NOMO-1 (cell line): ENCODE measurements at regions not wholly inside any gene's neighbourhood (a gene's known extent, or its start where the extent isn't known, plus 50 kb on each side); places are given as distances from the start of the nearest gene placed in this dataset.

ENCODE experiments used
- DNase-seq, 2 experiments: peaks; one replicate each; lab custom pipeline; 2025; ENCODE audit not compliant: unreplicated experiment in 2 of 2; lab: John Stamatoyannopoulos, UW

- no peak for DNase-seq
These were observed 140.1 kb upstream of the LINGO1 start for GRCh38 chr15:77772641-77773402.

GRCh38 chr15:77771616-77772015 lies 138.9 kb upstream of the LINGO1 start:
- DNase-seq, result no peak

GRCh38 chr15:77769700-77770099 lies 137.0 kb upstream of the LINGO1 start:
- DNase-seq, result no peak

GRCh38 chr15:77768521-77769078 lies 135.9 kb upstream of the LINGO1 start:
- DNase-seq, result no peak

GRCh38 chr15:77768107-77768506 lies 135.4 kb upstream of the LINGO1 start:
- DNase-seq, result no peak

DNA sequence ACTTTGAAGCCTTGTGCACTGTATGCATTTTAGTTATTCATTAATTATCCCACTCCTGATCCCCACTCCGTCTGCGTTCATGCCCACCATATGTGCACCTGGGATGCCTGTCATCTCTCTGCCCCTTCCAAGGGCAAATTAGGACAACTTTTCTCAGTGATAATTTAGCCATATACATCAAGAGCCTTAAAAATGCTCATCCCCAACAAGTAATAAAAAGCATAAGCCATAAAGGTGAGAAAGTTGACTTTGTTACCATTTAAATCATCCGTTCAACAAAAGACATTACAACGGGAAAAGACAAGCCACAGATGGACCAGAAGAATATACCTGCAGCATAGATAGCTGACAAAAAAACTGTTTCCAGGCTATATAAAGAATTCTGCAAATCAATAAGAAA lies 131.4 kb upstream of the LINGO1 start:
- DNase-seq, result no peak

- DNase-seq, result no peak
These were observed 130.1 kb upstream of the LINGO1 start for GRCh38 chr15:77762747-77763355.

GRCh38 chr15:77759896-77760592 lies 127.3 kb upstream of the LINGO1 start:
- DNase-seq, result no peak

GRCh38 chr15:77753939-77754338 lies 121.2 kb upstream of the LINGO1 start:
- DNase-seq, result no peak

GRCh38 chr15:77753281-77753873 lies 120.7 kb upstream of the LINGO1 start:
- peak; percentile 4 for DNase-seq

DNA sequence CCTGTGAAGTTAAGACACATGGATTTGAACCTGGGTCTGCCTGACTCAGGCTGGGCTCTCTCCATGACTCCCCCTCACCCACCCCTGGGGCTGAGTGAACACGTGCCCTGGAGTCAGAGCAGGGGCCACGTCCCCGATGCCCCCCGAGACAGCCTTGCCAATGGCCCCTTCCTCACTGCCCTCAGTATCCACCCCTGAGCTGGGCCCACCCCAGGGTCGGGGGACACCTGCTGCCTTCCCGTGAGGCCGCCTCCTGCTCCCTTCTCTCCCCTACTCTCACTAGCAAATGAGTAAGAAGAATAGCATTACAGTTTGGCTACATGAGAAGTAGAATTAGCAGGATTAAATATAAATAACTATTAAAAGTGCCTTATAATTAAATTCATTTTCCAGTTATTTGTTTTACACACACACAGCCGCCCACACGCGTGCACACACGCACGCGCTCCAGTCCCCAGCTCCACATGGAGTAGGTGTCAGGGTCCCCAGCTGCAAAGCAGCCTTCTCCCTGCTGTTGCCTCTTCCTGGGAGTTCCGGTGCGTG lies 117.4 kb upstream of the LINGO1 start:
- no peak for DNase-seq

DNA sequence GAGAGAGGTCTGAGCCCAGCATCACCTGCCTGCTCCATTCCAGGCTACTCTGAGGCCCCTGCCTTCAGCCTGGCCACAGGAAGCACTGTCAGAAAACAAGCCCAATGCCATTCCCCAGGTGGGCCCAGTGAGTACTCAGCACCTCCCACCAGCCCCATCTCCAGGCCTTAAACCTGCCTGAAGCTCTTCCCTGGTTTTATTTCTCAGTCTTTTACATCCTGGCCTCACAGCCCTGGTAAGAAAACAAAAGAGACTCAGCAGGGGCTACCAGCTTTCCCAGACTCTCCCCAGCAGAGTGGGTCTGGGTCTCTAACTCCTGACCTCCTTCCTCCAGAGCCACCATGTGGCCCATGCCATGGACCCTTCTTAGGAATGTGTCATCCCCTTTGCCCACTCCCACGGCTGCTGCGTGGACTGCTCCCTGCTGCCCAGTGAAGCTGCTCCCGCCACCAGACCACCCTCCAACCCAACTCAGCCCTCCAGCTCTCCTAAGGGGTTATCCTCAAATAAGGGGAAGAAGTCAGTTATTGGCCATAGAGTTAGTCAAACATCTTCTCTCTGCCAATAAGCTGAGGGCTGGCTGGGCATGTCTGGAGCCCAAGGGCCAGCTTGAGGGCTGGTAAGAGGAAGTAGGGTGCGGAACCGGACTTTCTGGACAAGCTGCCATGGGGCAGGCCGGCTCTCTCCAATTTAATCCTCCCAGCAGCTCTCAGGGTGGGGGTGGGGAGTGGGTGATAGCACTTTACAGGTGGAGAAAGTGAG lies 116.7 kb upstream of the LINGO1 start:
- DNase-seq, result no peak

DNA sequence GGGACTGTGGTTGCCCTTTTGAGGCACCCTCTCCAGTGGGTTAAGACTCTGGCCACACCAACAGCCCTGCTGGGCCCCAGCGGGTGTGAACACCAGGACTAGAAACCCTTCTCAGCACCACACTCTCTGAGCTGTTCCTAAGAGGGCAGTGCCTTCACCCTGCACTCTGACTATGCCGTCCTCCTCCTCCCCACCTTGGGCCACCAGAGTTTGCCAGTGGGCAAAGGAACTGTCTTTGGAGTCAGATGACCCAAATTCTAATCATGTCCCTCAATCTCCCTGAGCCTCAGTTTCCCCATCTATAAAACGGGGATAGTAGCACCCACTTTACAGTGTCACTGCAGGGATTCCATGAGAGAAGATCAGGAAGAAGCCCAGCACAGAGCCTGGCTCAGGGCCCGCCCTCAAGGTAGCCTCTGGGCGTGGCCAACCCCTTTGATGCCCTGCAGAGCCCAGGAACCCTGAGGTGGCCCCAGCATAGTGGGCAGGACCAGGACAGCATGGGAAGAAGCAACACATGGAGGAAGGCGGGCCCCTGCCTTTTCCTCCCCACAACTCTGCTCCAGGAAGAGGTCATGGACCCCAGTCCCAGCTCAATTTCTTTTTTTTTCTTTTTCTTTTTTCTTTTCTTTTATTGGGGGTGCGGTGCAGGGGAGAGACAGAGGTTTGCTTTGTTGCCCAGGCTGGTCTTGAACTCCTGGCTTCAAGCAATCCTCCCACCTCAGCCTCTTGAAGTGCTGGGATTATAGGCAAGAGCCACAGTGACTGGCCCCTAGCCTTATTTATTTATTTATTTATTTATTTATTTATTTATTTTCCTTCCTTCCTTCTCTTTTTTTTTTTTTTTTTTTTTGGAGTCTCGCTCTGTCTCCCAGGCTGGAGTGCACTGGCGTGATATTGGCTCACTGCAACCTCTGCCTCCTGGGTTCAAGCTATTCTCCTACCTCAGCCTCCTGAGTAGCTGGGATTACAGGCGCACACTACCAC lies 115.7 kb upstream of the LINGO1 start:
- no peak for DNase-seq

- no peak for DNase-seq
These were observed 114.7 kb upstream of the LINGO1 start for GRCh38 chr15:77747175-77748077.

GRCh38 chr15:77746254-77747174 lies 113.8 kb upstream of the LINGO1 start:
- DNase-seq, result no peak

- DNase-seq, result no peak
These were observed 111.7 kb upstream of the LINGO1 start for GRCh38 chr15:77744398-77744797.

GRCh38 chr15:77742570-77742969 lies 109.9 kb upstream of the LINGO1 start:
- DNase-seq, result no peak
